ELF-1 (cell line): ENCODE measurements at regions not wholly inside any gene's neighbourhood (a gene's known extent, or its start where the extent isn't known, plus 50 kb on each side); places are given as distances from the start of the nearest gene placed in this dataset.
A peak's percentile ranks its signal among the peaks of the same experiment; 100 is the strongest.
"Not testable (repeated sequence)": the region's sequence is repeated elsewhere in the genome, so short reads cannot be mapped to it uniquely, and the experiment has no call there.

ENCODE experiments used
- DNase-seq: peaks from one replicate; pipeline ENCODE4 v3.0.0-alpha.2; 2016; ENCODE audit warnings: low read depth, low spot score

- not testable (repeated sequence) for DNase-seq
These were observed 144.1 kb downstream of the AKR1D1 start for GRCh38 chr7:138220321-138220720.

- not testable (repeated sequence) for DNase-seq
These were observed 145.1 kb downstream of the AKR1D1 start for GRCh38 chr7:138221388-138221787.

GRCh38 chr7:138223402-138223879 is 147.2 kb downstream of the AKR1D1 start:
- DNase-seq, result no peak

GRCh38 chr7:138226001-138226476 is 149.8 kb downstream of the AKR1D1 start:
- DNase-seq, result no peak

- DNase-seq, result no peak
These were observed 150.6 kb downstream of the AKR1D1 start for GRCh38 chr7:138226745-138227279.

GRCh38 chr7:138228119-138228518 is 151.9 kb downstream of the AKR1D1 start:
- no peak for DNase-seq

GRCh38 chr7:138228769-138229168 is 152.5 kb downstream of the AKR1D1 start:
- DNase-seq, result no peak

GRCh38 chr7:138233189-138233588 is 156.9 kb downstream of the AKR1D1 start:
- no peak for DNase-seq

- DNase-seq, result no peak
These were observed 158.9 kb downstream of the AKR1D1 start for GRCh38 chr7:138235207-138235606.

- DNase-seq, result no peak
These were observed 161.7 kb downstream of the AKR1D1 start for GRCh38 chr7:138237995-138238394.

- no peak for DNase-seq
These were observed 162.7 kb downstream of the AKR1D1 start for GRCh38 chr7:138238734-138239659.

GRCh38 chr7:138243430-138243829 is 167.2 kb downstream of the AKR1D1 start:
- peak; percentile 96 for DNase-seq

GRCh38 chr7:138243836-138244235 is 167.6 kb downstream of the AKR1D1 start:
- DNase-seq, result no peak

- no peak for DNase-seq
These were observed 168.3 kb downstream of the AKR1D1 start for GRCh38 chr7:138244606-138245005.

GRCh38 chr7:138245216-138245615 is 169.0 kb downstream of the AKR1D1 start:
- no peak for DNase-seq

- no peak for DNase-seq
These were observed 169.4 kb downstream of the AKR1D1 start for GRCh38 chr7:138245682-138246081.

GRCh38 chr7:138246428-138246827 is 170.2 kb downstream of the AKR1D1 start:
- peak; percentile 24 for DNase-seq

- no peak for DNase-seq
These were observed 170.8 kb downstream of the AKR1D1 start for GRCh38 chr7:138247081-138247480.

- DNase-seq, result peak; percentile 50
These were observed 171.5 kb downstream of the AKR1D1 start for GRCh38 chr7:138247568-138248333.

GRCh38 chr7:138248609-138249008 is 172.3 kb downstream of the AKR1D1 start:
- DNase-seq, result no peak

GRCh38 chr7:138249975-138250374 is 173.7 kb downstream of the AKR1D1 start:
- no peak for DNase-seq

- DNase-seq, result not testable (repeated sequence)
These were observed 176.4 kb downstream of the AKR1D1 start for GRCh38 chr7:138252666-138253065.
